Keratinocyte (primary cell): ENCODE measurements at regions not wholly inside any gene's neighbourhood (a gene's known extent, or its start where the extent isn't known, plus 50 kb on each side); places are given as distances from the start of the nearest gene placed in this dataset.

Experiments used
- EZH2 ChIP-seq: IDR thresholded peaks from one replicate; pipeline ENCODE4 v1.6.1; 2012; ENCODE audit warnings: inconsistent platforms, mild to moderate bottlenecking, low read length, moderate library complexity
- TF ChIP-seq, protein P1 (sequence below), 3 experiments: IDR thresholded peaks in 1 of 3; conservative IDR thresholded peaks in 1 of 3; optimal IDR thresholded peaks in 1 of 3; 2 replicates in 2 of 3; 3 replicates in 1 of 3; pipeline versions ENCODE3 to v1.5.1; 2011; ENCODE audit warnings: low read length in 3 of 3, mild to moderate bottlenecking in 3 of 3, moderate library complexity in 2 of 3, control low read depth in 1 of 3, inconsistent platforms in 1 of 3; ENCODE audit not compliant: insufficient read depth in 2 of 3; ENCODE audit errors: extremely low read depth in 1 of 3

- TF ChIP-seq, protein P1, sequence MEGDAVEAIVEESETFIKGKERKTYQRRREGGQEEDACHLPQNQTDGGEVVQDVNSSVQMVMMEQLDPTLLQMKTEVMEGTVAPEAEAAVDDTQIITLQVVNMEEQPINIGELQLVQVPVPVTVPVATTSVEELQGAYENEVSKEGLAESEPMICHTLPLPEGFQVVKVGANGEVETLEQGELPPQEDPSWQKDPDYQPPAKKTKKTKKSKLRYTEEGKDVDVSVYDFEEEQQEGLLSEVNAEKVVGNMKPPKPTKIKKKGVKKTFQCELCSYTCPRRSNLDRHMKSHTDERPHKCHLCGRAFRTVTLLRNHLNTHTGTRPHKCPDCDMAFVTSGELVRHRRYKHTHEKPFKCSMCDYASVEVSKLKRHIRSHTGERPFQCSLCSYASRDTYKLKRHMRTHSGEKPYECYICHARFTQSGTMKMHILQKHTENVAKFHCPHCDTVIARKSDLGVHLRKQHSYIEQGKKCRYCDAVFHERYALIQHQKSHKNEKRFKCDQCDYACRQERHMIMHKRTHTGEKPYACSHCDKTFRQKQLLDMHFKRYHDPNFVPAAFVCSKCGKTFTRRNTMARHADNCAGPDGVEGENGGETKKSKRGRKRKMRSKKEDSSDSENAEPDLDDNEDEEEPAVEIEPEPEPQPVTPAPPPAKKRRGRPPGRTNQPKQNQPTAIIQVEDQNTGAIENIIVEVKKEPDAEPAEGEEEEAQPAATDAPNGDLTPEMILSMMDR (optimal IDR thresholded peaks at IDR 0.05 in 1 of 3, IDR thresholded peaks at IDR 0.05 in 1 of 3, conservative IDR thresholded peaks at IDR 0.05 in 1 of 3; ENCODE audit: extremely low read depth in 1 of 3, insufficient read depth in 2 of 3, low read length in 3 of 3): no peak
- no peak for TF ChIP-seq EZH2
These were observed 181.7 kb upstream of the RIOK2 start for GRCh38 chr5:97364731-97365130.
